HEK293 (cell line): ENCODE measurements at regions not wholly inside any gene's neighbourhood (a gene's known extent, or its start where the extent isn't known, plus 50 kb on each side); places are given as distances from the start of the nearest gene placed in this dataset.

ENCODE experiments used
- CTCF ChIA-PET: fragments of 350-600 bp; formaldehyde crosslinking; extraction: SDS; loops from one replicate; lab custom pipeline; 2021; ENCODE audit warnings: antibody characterized with exemption; lab: Yijun Ruan, JAX
- POLR2A ChIA-PET: fragments of 300-600 bp; formaldehyde crosslinking; extraction: SDS; loops from one replicate; lab custom pipeline; 2020; ENCODE audit warnings: antibody characterized with exemption, inconsistent platforms; lab: Yijun Ruan, JAX
- H3K27ac ChIP-seq: fragments of 200-500 bp; sonication (Bioruptor generic); 2 replicates; pipeline ENCODE4 v1.5.1; 2014; ENCODE audit warnings: low read depth, low read length, control low read depth, inconsistent platforms; ENCODE audit errors: extremely low read depth
- H3K36me3 ChIP-seq, 2 experiments: fragments of 200-500 bp in 1 of 2; sonication (Bioruptor generic) in 1 of 2; 1 replicate in 1 of 2; 2 replicates in 1 of 2; pipeline ENCODE4 v1.5.1; 2014 to 2017; ENCODE audit warnings: inconsistent platforms in 2 of 2, low read length in 2 of 2; ENCODE audit not compliant: control insufficient read depth in 2 of 2, insufficient read depth in 1 of 2
- H3K4me1 ChIP-seq: fragments of 200-500 bp; sonication (Bioruptor generic); 2 replicates; pipeline ENCODE4 v1.5.1; 2014; ENCODE audit warnings: mild to moderate bottlenecking, low read length, inconsistent platforms; ENCODE audit not compliant: control insufficient read depth, insufficient read depth
- H3K4me3 ChIP-seq: 2 replicates; pipeline ENCODE4 v1.5.1; 2011; ENCODE audit warnings: low read depth, mild to moderate bottlenecking, control low read depth, low read length, moderate library complexity
- H3K9me3 ChIP-seq: fragments of 200-500 bp; sonication (Bioruptor generic); 2 replicates; pipeline ENCODE4 v1.5.1; 2014; ENCODE audit warnings: low read depth, low read length, inconsistent platforms; ENCODE audit not compliant: control insufficient read depth, insufficient read depth
- HIC1 ChIP-seq: fragments of 450-650 bp; formaldehyde crosslinking; IDR thresholded peaks from 2 replicates; pipeline ENCODE4 v1.5.1; 2016; ENCODE audit warnings: missing biosample characterization, missing genetic modification characterization
- SCRT1 ChIP-seq: fragments of 450-650 bp; formaldehyde crosslinking; IDR thresholded peaks from 2 replicates; pipeline ENCODE4 v1.5.1; 2016; ENCODE audit warnings: missing biosample characterization, missing genetic modification characterization, borderline replicate concordance
- YY2 ChIP-seq: fragments of 450-650 bp; formaldehyde crosslinking; IDR thresholded peaks from 2 replicates; pipeline ENCODE4 v1.5.1; 2016; ENCODE audit warnings: missing biosample characterization, missing genetic modification characterization
- ZBTB20 ChIP-seq: fragments of 450-650 bp; formaldehyde crosslinking; IDR thresholded peaks from 2 replicates; pipeline ENCODE4 v1.5.1; 2016; ENCODE audit warnings: missing biosample characterization, missing genetic modification characterization
- ZBTB21 ChIP-seq: fragments of 450-650 bp; formaldehyde crosslinking; IDR thresholded peaks from 2 replicates; pipeline ENCODE4 v1.5.1; 2017; ENCODE audit warnings: missing biosample characterization, missing genetic modification characterization
- ZIC2 ChIP-seq: fragments of 450-650 bp; formaldehyde crosslinking; IDR thresholded peaks from 2 replicates; pipeline ENCODE4 v1.5.1; 2016; ENCODE audit warnings: missing biosample characterization, missing genetic modification characterization
- ZNF112 ChIP-seq: fragments of 450-650 bp; formaldehyde crosslinking; IDR thresholded peaks from 2 replicates; pipeline ENCODE4 v1.5.0; 2017; ENCODE audit warnings: missing biosample characterization, missing genetic modification characterization
- ZNF133 ChIP-seq: fragments of 450-650 bp; formaldehyde crosslinking; IDR thresholded peaks from 2 replicates; pipeline ENCODE4 v1.5.1; 2016; ENCODE audit warnings: missing biosample characterization, missing genetic modification characterization
- ZNF138 ChIP-seq: fragments of 450-650 bp; formaldehyde crosslinking; IDR thresholded peaks from 2 replicates; pipeline ENCODE4 v1.5.1; 2016; ENCODE audit warnings: missing biosample characterization, missing genetic modification characterization, borderline replicate concordance
- ZNF157 ChIP-seq: fragments of 450-650 bp; formaldehyde crosslinking; IDR thresholded peaks from 2 replicates; pipeline ENCODE4 v1.5.1; 2016; ENCODE audit warnings: missing biosample characterization, missing genetic modification characterization
- ZNF266 ChIP-seq: fragments of 450-650 bp; formaldehyde crosslinking; IDR thresholded peaks from 2 replicates; pipeline ENCODE4 v1.5.1; 2016; ENCODE audit warnings: missing biosample characterization, missing genetic modification characterization, low read depth
- ZNF366 ChIP-seq: fragments of 450-650 bp; formaldehyde crosslinking; conservative IDR thresholded peaks from 2 replicates; pipeline ENCODE4 v1.5.1; 2016; ENCODE audit warnings: missing biosample characterization, missing genetic modification characterization
- ZNF391 ChIP-seq: fragments of 450-650 bp; formaldehyde crosslinking; IDR thresholded peaks from 2 replicates; pipeline ENCODE4 v1.5.1; 2016; ENCODE audit warnings: low read depth, missing biosample characterization, missing genetic modification characterization, borderline replicate concordance
- ZNF416 ChIP-seq: fragments of 450-650 bp; formaldehyde crosslinking; IDR thresholded peaks from 2 replicates; pipeline ENCODE4 v1.5.1; 2016; ENCODE audit warnings: missing biosample characterization, missing genetic modification characterization
- ZNF555 ChIP-seq: fragments of 450-650 bp; formaldehyde crosslinking; conservative IDR thresholded peaks from 2 replicates; pipeline ENCODE4 v1.5.1; 2017; ENCODE audit warnings: missing biosample characterization, mild to moderate bottlenecking, missing genetic modification characterization, inconsistent platforms
- TF ChIP-seq, protein P1 (sequence below): fragments of 450-650 bp; formaldehyde crosslinking; conservative IDR thresholded peaks from 2 replicates; pipeline ENCODE4 v1.5.1; 2016; ENCODE audit warnings: low read depth, missing biosample characterization, missing genetic modification characterization

- Histone ChIP-seq H3K36me3 (no peaks in the 10 kb centered on the region), H3K4me1 (no peaks in the 10 kb centered on the region), H3K27ac (no peak overlapping the region), H3K4me3 (no peak overlapping the region), H3K9me3 (no peaks in the 10 kb centered on the region)
- ChIA-PET CTCF (interaction anchor here (0.6 kb wide), 1 partner anchor 139 kb away, joined by 3 read pairs; no protein-coding TSS in a partner anchor), POLR2A (no interaction called here)
- TF ChIP-seq ZBTB21 (tag by site-specific recombination) (no peak), ZNF366 (tag by site-specific recombination) (no peak), ZBTB20 (tag by site-specific recombination) (no peak)
These were observed 103.7 kb downstream of the LINC00237 start for GRCh38 chr20:21002486-21002885.

- Histone ChIP-seq H3K36me3 (no peaks in the 10 kb centered on the region), H3K27ac (no peak overlapping the region), H3K4me1 (no peaks in the 10 kb centered on the region), H3K4me3 (no peak overlapping the region), H3K9me3 (no peaks in the 10 kb centered on the region)
- ChIA-PET CTCF (no interaction called here), POLR2A (no interaction called here)
- no peak for TF ChIP-seq ZNF133 (tag by site-specific recombination)
- TF ChIP-seq ZBTB20 (tag by site-specific recombination): no peak
- TF ChIP-seq ZNF138 (tag by site-specific recombination): no peak
- no peak for TF ChIP-seq SCRT1 (tag by site-specific recombination)
- TF ChIP-seq ZNF157 (tag by site-specific recombination): no peak
- TF ChIP-seq YY2 (tag by site-specific recombination): no peak
- TF ChIP-seq ZNF391 (tag by site-specific recombination): no peak
- TF ChIP-seq HIC1 (tag by site-specific recombination): no peak
- TF ChIP-seq, protein P1, sequence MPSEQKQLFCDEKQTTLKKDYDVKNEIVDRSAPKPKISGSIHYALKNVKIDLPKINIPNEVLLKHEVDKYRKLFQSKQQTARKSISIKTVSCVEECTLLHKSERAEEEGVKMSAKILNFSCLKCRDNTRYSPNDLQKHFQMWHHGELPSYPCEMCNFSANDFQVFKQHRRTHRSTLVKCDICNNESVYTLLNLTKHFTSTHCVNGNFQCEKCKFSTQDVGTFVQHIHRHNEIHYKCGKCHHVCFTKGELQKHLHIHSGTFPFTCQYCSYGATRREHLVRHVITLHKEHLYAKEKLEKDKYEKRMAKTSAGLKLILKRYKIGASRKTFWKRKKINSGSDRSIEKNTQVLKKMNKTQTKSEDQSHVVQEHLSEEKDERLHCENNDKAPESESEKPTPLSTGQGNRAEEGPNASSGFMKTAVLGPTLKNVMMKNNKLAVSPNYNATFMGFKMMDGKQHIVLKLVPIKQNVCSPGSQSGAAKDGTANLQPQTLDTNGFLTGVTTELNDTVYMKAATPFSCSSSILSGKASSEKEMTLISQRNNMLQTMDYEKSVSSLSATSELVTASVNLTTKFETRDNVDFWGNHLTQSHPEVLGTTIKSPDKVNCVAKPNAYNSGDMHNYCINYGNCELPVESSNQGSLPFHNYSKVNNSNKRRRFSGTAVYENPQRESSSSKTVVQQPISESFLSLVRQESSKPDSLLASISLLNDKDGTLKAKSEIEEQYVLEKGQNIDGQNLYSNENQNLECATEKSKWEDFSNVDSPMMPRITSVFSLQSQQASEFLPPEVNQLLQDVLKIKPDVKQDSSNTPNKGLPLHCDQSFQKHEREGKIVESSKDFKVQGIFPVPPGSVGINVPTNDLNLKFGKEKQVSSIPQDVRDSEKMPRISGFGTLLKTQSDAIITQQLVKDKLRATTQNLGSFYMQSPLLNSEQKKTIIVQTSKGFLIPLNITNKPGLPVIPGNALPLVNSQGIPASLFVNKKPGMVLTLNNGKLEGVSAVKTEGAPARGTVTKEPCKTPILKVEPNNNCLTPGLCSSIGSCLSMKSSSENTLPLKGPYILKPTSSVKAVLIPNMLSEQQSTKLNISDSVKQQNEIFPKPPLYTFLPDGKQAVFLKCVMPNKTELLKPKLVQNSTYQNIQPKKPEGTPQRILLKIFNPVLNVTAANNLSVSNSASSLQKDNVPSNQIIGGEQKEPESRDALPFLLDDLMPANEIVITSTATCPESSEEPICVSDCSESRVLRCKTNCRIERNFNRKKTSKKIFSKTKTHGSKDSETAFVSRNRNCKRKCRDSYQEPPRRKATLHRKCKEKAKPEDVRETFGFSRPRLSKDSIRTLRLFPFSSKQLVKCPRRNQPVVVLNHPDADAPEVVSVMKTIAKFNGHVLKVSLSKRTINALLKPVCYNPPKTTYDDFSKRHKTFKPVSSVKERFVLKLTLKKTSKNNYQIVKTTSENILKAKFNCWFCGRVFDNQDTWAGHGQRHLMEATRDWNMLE (tag by site-specific recombination): no peak
- TF ChIP-seq ZNF555: no peak
- no peak for TF ChIP-seq ZNF266 (tag by site-specific recombination)
- TF ChIP-seq ZIC2 (tag by site-specific recombination): no peak
- TF ChIP-seq ZNF112 (tag by site-specific recombination): no peak
- no peak for TF ChIP-seq ZNF416 (tag by site-specific recombination)
These were observed 112.8 kb downstream of the LINC00237 start for GRCh38 chr20:20993372-20993771.
